Common myeloid progenitor, CD34-positive (primary cell): ENCODE measurements at regions not wholly inside any gene's neighbourhood (a gene's known extent, or its start where the extent isn't known, plus 50 kb on each side); places are given as distances from the start of the nearest gene placed in this dataset.
A peak's percentile ranks its signal among the peaks of the same experiment; 100 is the strongest.
"Not testable (repeated sequence)": the region's sequence is repeated elsewhere in the genome, so short reads cannot be mapped to it uniquely, and the experiment has no call there.

Experiments used
- CTCF ChIA-PET: fragments of 350-600 bp; sonication (Branson Sonifier 250); formaldehyde crosslinking; loops from one replicate; lab custom pipeline; 2021; ENCODE audit warnings: antibody characterized with exemption; lab: Charles Lee
- POLR2A ChIA-PET: fragments of 350-600 bp; sonication (Branson Sonifier 250); formaldehyde crosslinking; loops from one replicate; lab custom pipeline; 2021; ENCODE audit warnings: antibody characterized with exemption; lab: Charles Lee
- DNase-seq, 3 donors: peaks; one replicate each; pipeline versions ENCODE4 v3.0.0 to v3.0.0-alpha.2; 2013
- H3K27ac ChIP-seq, 2 experiments: 1 replicate in 1 of 2; 2 replicates in 1 of 2; pipeline ENCODE4 v1.7.0; 2013; ENCODE audit warnings: inconsistent platforms in 2 of 2, low read length in 2 of 2, mild to moderate bottlenecking in 2 of 2, low read depth in 1 of 2, moderate library complexity in 1 of 2; ENCODE audit not compliant: severe bottlenecking in 2 of 2, insufficient read depth in 1 of 2, poor library complexity in 1 of 2
- H3K27me3 ChIP-seq, 5 experiments: replicated peaks in 2 of 5; 1 replicate in 3 of 5; 2 replicates in 2 of 5; pipeline versions ENCODE4 v1.6.1 to v1.7.0; 2013; ENCODE audit warnings: low read length in 4 of 5, mild to moderate bottlenecking in 2 of 5, moderate library complexity in 2 of 5, inconsistent platforms in 1 of 5; ENCODE audit not compliant: insufficient read depth in 5 of 5, control insufficient read depth in 4 of 5
- H3K36me3 ChIP-seq, 4 experiments: 1 replicate in 2 of 4; 2 replicates in 2 of 4; pipeline versions ENCODE4 v1.6.1 to v1.7.0; 2013; ENCODE audit warnings: low read length in 3 of 4, control low read depth in 1 of 4, mild to moderate bottlenecking in 1 of 4; ENCODE audit not compliant: control insufficient read depth in 4 of 4, insufficient read depth in 4 of 4
- H3K4me1 ChIP-seq, 4 experiments: 1 replicate in 3 of 4; 2 replicates in 1 of 4; pipeline versions ENCODE4 v1.6.1 to v1.7.1; 2013; ENCODE audit warnings: low read length in 3 of 4, mild to moderate bottlenecking in 3 of 4, control low read depth in 1 of 4, inconsistent platforms in 1 of 4, moderate library complexity in 1 of 4; ENCODE audit not compliant: control insufficient read depth in 4 of 4, insufficient read depth in 4 of 4; ENCODE audit errors: control extremely low read depth in 1 of 4
- H3K4me3 ChIP-seq, 7 experiments: 1 replicate in 4 of 7; 2 replicates in 3 of 7; pipeline versions ENCODE4 v1.5.1 to v1.7.0; 2013; ENCODE audit warnings: mild to moderate bottlenecking in 7 of 7, low read length in 6 of 7, moderate library complexity in 6 of 7, inconsistent platforms in 2 of 7, low read depth in 2 of 7, control low read depth in 1 of 7; ENCODE audit not compliant: insufficient read depth in 4 of 7, control insufficient read depth in 1 of 7; ENCODE audit errors: extremely low read depth in 1 of 7
- H3K9me3 ChIP-seq, 5 experiments: 1 replicate in 4 of 5; 2 replicates in 1 of 5; pipeline versions ENCODE4 v1.6.1 to v1.7.1; 2013; ENCODE audit warnings: low read length in 4 of 5, mild to moderate bottlenecking in 2 of 5, inconsistent platforms in 1 of 5, low read depth in 1 of 5, moderate library complexity in 1 of 5; ENCODE audit not compliant: control insufficient read depth in 4 of 5, insufficient read depth in 2 of 5; ENCODE audit errors: control extremely low read depth in 1 of 5
- WGBS: methylation state at CpG from one replicate; pipeline ENCODE4 v1.1.5; 2013; ENCODE audit not compliant: insufficient coverage; 5-methylcytosine and 5-hydroxymethylcytosine counted together

DNA sequence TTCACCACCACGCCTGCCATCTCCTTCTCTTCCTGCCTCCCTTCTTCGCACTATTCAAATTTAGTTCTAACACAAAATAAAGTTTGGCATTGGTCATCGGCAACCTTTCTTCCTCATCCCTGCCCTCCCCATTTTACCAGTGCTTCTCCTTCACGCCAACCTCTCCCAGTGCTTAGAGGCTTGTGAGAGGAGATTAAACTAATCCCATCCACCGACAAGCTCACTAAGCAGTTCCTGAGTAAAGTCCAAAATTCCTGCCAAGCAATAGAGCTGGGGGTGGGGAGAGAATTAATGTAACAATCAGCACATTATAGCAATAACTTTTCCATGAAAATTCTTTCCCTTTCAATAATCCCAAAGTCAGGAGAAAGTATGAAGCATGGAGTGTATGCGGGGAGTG lies 157.4 kb upstream of the GMNC start:
- no peaks in the 10 kb centered on the region for H3K9me3 ChIP-seq
- no peaks in the 10 kb centered on the region for H3K36me3 ChIP-seq
- 97% methylated on average over 4 of the region's 6 CpGs for WGBS
- no peak for DNase-seq
- no peak overlapping the region for H3K27ac ChIP-seq
- peaks cover 0 to 2% (median 0%) of the 10 kb centered on the region in 4 experiments for H3K4me1 ChIP-seq
- no peaks in the 10 kb centered on the region for H3K27me3 ChIP-seq
- no peak overlapping the region for H3K4me3 ChIP-seq
- CTCF ChIA-PET: interaction anchor here (1.8 kb wide), 1 partner anchor 30 kb away, joined by 8 read pairs; no protein-coding TSS in a partner anchor
- POLR2A ChIA-PET: no interaction called here

DNA sequence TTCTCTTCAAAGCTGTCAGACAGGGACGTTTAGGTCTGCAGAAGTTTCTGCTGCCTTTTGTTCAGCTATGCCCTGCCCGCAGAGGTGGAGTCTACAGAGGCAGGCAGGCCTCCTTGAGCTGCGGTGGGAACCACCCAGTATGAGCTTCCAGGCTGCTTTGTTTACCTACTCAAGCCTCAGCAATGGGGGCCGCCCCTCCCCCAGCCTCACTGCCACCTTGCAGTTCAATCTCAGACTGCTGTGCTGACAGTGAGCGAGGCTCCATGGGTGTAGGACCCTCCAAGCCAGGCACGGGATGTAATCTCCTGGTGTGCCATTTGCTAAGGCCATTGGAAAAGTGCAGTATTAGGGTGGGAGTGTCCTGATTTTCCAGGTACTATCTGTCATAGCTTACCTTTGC lies 153.5 kb upstream of the GMNC start:
- H3K27me3 ChIP-seq, H3K4me3 ChIP-seq, H3K9me3 ChIP-seq, POLR2A ChIA-PET, DNase-seq, H3K4me1 ChIP-seq, H3K36me3 ChIP-seq, H3K27ac ChIP-seq: not testable (repeated sequence)
- WGBS: 89% methylated on average over 5 of the region's 6 CpGs
- CTCF ChIA-PET: interaction anchor here (0.6 to 1.0 kb wide), 2 partner anchors 14 to 32 kb away, joined by 3 to 4 read pairs; no protein-coding TSS in a partner anchor

DNA sequence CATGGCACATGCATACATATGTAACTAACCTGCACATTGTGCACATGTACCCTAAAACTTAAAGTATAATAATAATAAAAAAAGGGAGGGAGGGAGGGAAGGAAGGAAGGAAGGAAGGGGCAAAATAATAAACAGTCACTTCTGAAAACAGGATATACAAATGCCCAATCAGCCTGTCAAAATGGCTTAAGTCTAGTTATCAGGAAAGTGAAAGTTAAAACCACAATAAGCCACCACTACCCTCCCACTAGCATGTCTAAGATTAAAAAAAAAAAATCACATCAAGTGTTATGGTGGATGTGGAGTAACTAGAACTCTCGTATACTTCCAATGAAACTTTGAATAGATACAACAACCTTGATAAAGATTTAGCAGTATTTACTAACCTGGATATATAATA lies 145.6 kb upstream of the GMNC start:
- H3K4me3 ChIP-seq: no peak overlapping the region
- peak in 2 of 3 donors; percentile 35 to 38 for DNase-seq
- CTCF ChIA-PET: no interaction called here
- POLR2A ChIA-PET: no interaction called here
- no CpG with 5 or more reads among the region's 1 CpG for WGBS
- no peaks in the 10 kb centered on the region for H3K4me1 ChIP-seq
- H3K27ac ChIP-seq: no peak overlapping the region
- H3K36me3 ChIP-seq: no peaks in the 10 kb centered on the region
- H3K9me3 ChIP-seq: no peaks in the 10 kb centered on the region
- no peaks in the 10 kb centered on the region for H3K27me3 ChIP-seq

DNA sequence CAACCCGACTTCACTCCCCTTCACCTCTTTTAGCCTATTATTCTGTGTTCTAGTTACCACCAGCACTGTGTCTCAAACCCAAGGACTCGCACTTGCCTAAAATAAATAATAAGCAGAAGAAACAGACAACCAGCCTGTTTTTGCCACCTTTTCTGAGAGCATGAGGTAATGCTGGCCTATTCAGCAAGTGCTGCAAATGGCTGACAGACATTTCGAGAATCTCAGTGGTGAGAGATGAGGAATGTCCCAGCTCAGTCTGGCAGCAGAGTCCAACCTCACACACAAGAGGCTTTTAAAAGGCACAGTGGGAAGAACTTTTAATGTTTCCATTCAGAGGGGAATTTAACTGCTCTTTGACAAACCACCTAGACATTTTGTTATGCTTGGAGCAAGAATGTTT lies 143.3 kb upstream of the GMNC start:
- Histone ChIP-seq H3K36me3 (no peaks in the 10 kb centered on the region), H3K4me1 (no peaks in the 10 kb centered on the region), H3K4me3 (no peak overlapping the region), H3K9me3 (no peaks in the 10 kb centered on the region), H3K27me3 (no peaks in the 10 kb centered on the region), H3K27ac (no peak overlapping the region)
- ChIA-PET CTCF (no interaction called here), POLR2A (no interaction called here)
- DNase-seq: no peak
- WGBS: 100% methylated on average over 3 of the region's 3 CpGs

DNA sequence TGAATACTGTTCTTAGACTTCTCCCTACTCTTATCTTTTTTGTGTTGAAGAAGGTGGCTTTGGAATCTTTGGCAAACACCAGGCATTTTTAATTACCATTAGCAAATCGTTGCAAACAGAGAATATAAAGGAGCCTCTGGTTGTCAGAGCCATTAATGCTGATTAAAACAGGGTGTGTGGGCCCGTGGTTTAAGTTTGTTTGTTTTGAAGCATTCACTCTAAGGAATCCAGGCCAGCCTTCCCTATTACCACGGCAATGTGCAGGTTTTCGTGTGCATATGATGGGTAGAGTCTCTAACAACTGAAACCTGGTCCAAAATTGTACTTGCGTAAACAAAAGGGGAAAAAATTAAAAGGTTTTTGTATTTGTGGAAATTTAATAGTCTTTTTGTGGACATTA lies 141.2 kb upstream of the GMNC start:
- DNase-seq: no peak
- H3K27me3 ChIP-seq: no peaks in the 10 kb centered on the region
- no peak overlapping the region for H3K27ac ChIP-seq
- H3K4me1 ChIP-seq: no peaks in the 10 kb centered on the region
- H3K36me3 ChIP-seq: no peaks in the 10 kb centered on the region
- CTCF ChIA-PET: no interaction called here
- 94% methylated on average over 3 of the region's 5 CpGs for WGBS
- no peak overlapping the region for H3K4me3 ChIP-seq
- POLR2A ChIA-PET: no interaction called here
- H3K9me3 ChIP-seq: no peaks in the 10 kb centered on the region

DNA sequence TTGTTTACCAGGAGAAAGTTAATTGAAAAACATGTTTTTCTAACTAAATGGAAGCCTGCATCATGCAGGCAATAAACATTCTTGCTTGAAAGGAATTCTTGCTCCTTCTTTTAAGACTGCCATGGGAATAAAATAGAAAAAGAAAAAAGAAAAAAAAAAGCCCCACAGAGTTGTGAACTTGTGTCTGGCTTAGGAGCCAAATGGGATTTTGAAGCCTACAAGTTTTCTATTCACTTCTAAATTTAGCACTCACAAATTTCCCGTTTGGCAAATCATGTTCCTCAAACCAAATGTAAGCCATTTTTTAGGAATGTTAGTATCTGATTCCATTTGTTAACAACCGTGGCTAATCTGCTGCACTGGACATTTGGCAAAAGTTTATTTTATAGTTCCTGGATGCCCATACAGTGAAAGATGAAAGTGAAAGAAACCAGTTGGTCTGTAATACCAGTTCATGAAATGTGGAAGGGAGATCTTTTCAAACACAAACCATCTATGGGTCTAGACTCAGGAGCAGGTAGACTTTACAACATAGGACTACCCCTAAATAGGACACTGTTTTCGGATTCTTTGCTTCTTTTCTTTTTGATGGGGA lies 133.8 kb upstream of the GMNC start:
- DNase-seq: no peak
- H3K4me3 ChIP-seq: no peak overlapping the region
- ChIA-PET POLR2A (no interaction called here), CTCF (no interaction called here)
- WGBS: 67% methylated on average over 3 of the region's 3 CpGs
- no peaks in the 10 kb centered on the region for H3K9me3 ChIP-seq
- no peak overlapping the region for H3K27ac ChIP-seq
- no peaks in the 10 kb centered on the region for H3K4me1 ChIP-seq
- H3K36me3 ChIP-seq: no peaks in the 10 kb centered on the region
- H3K27me3 ChIP-seq: no peaks in the 10 kb centered on the region

- no peaks in the 10 kb centered on the region for H3K27me3 ChIP-seq
- no peak for DNase-seq
- H3K4me3 ChIP-seq: no peak overlapping the region
- no CpG with 5 or more reads among the region's 1 CpG for WGBS
- H3K36me3 ChIP-seq: no peaks in the 10 kb centered on the region
- no peak overlapping the region for H3K27ac ChIP-seq
- no peaks in the 10 kb centered on the region for H3K9me3 ChIP-seq
- no peaks in the 10 kb centered on the region for H3K4me1 ChIP-seq
- ChIA-PET CTCF (no interaction called here), POLR2A (no interaction called here)
Measured at GRCh38 chr3:190995156-190995555, 132.7 kb upstream of the GMNC start.
